ENCODE measurements at regions not wholly inside any gene's neighbourhood (a gene's known extent, or its start where the extent isn't known, plus 50 kb on each side); places are given as distances from the start of the nearest gene placed in this dataset.

- TF ChIP-seq CTCF (IDR thresholded peaks at IDR 0.05; ENCODE audit: borderline replicate concordance, extremely low read depth, low read length, poor library complexity, severe bottlenecking) (no peak), EZH2 (IDR thresholded peaks at IDR 0.05; ENCODE audit: borderline replicate concordance, low read depth, low read length, severe bottlenecking) (no peak)
These were observed 88.2 kb upstream of the OLFM3 start for GRCh38 chr1:102084771-102085535.

Data from DND-41 (cell line).